K562 (cell line): ENCODE measurements at regions not wholly inside any gene's neighbourhood (a gene's known extent, or its start where the extent isn't known, plus 50 kb on each side); places are given as distances from the start of the nearest gene placed in this dataset.

Source experiments
- ELF4 ChIP-seq: fragments of 450-650 bp; formaldehyde crosslinking; IDR thresholded peaks from 2 replicates; pipeline ENCODE4 v1.4.0; 2022; ENCODE audit warnings: missing genetic modification characterization
- MXI1 ChIP-seq: IDR thresholded peaks from 2 replicates; pipeline ENCODE4 v1.6.1; 2011; ENCODE audit warnings: low read depth, mild to moderate bottlenecking, improper control_type of control experiment, low read length
- ZFP91 ChIP-seq: sonication (generic); formaldehyde crosslinking; IDR thresholded peaks from 2 replicates; pipeline ENCODE4 v1.8.0; 2022; ENCODE audit warnings: mild to moderate bottlenecking, missing genetic modification reagents
- ZNF274 ChIP-seq: IDR thresholded peaks from 2 replicates; pipeline ENCODE4 v1.6.1; 2011; ENCODE audit warnings: low read depth, mild to moderate bottlenecking, low read length, moderate library complexity, borderline replicate concordance

GRCh38 chr18:22765896-22766295 is 167.2 kb upstream of the RBBP8 start:
- TF ChIP-seq ELF4 (CRISPR knock-in tag): no peak
- no peak for TF ChIP-seq MXI1
- TF ChIP-seq ZFP91: no peak
- TF ChIP-seq ZNF274: no peak
